ENCODE measurements at regions not wholly inside any gene's neighbourhood (a gene's known extent, or its start where the extent isn't known, plus 50 kb on each side); places are given as distances from the start of the nearest gene placed in this dataset.

DNA sequence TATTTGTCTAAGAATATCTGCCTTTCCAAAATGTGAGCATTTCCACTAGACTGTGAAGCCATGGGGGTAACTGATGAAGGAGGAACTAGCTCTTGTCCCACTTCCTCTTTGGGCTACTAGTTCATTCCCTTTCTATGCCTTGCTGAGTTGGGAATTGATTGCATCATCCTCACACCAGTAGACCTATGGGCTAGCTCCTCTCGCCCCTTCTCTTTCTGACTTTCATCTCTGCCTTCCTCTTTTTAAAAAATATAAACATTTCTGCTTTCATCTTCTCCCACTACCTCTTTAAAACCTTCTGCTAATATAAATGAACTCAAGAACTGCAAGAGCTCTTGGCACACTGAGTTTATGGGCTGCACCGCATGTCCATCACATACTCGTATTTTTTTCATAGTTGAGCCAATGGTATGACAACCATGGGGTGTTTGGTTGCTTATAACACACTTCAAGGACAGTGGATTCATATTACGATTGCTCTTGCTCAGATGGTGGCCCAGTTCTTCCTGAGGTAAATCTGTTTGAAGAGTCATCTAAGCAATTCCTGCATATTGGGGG, 182.0 kb downstream of the REEP3 start:
- H3K9me3 ChIP-seq, result no peaks in the 10 kb centered on the region
- TF ChIP-seq, protein P1, sequence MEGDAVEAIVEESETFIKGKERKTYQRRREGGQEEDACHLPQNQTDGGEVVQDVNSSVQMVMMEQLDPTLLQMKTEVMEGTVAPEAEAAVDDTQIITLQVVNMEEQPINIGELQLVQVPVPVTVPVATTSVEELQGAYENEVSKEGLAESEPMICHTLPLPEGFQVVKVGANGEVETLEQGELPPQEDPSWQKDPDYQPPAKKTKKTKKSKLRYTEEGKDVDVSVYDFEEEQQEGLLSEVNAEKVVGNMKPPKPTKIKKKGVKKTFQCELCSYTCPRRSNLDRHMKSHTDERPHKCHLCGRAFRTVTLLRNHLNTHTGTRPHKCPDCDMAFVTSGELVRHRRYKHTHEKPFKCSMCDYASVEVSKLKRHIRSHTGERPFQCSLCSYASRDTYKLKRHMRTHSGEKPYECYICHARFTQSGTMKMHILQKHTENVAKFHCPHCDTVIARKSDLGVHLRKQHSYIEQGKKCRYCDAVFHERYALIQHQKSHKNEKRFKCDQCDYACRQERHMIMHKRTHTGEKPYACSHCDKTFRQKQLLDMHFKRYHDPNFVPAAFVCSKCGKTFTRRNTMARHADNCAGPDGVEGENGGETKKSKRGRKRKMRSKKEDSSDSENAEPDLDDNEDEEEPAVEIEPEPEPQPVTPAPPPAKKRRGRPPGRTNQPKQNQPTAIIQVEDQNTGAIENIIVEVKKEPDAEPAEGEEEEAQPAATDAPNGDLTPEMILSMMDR (IDR thresholded peaks at IDR 0.05), result no peak
- H3K36me3 ChIP-seq, result no peaks in the 10 kb centered on the region
- H3K4me3 ChIP-seq (ENCODE audit: low read depth in 1 of 2, low read length in 1 of 2), result no peak overlapping the region
- H3K27ac ChIP-seq, result peak overlapping the region; percentile 70
- no peaks in the 10 kb centered on the region for H3K27me3 ChIP-seq
- peaks cover 22 to 33% of the 10 kb centered on the region in 2 experiments for H3K4me1 ChIP-seq (ENCODE audit: control insufficient read depth in 1 of 2, insufficient read depth in 1 of 2, low read depth in 1 of 2, low read length in 1 of 2)

DNA sequence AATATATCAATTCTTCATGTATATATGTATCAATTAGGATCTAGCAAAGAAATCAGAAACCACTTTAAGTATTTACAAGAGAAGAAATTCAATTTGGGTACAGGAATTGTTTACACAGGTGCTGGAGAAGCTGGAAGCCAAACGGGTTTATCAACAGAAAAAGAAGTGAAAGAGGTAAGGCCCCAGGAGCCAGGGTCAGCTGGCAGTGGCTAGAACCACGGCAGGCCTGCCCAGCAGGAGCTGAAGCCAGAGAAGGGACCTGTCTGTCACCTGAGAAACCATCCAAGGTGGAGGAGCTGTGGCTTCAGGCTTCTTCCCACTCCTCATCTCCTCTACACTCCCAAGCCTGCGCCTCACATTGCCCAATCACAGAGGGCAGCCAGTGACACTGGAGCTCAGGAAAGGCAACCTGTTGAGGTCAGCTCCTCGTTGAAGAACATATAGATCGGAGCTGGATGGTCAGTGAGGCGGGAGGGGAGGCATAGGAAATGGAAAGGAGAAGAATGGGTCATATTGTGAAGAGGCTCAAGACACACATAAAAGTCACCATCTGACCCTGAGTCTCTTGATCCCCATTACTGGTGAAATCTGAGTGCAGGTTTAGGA, 182.6 kb downstream of the REEP3 start:
- no peaks in the 10 kb centered on the region for H3K27me3 ChIP-seq

DNA sequence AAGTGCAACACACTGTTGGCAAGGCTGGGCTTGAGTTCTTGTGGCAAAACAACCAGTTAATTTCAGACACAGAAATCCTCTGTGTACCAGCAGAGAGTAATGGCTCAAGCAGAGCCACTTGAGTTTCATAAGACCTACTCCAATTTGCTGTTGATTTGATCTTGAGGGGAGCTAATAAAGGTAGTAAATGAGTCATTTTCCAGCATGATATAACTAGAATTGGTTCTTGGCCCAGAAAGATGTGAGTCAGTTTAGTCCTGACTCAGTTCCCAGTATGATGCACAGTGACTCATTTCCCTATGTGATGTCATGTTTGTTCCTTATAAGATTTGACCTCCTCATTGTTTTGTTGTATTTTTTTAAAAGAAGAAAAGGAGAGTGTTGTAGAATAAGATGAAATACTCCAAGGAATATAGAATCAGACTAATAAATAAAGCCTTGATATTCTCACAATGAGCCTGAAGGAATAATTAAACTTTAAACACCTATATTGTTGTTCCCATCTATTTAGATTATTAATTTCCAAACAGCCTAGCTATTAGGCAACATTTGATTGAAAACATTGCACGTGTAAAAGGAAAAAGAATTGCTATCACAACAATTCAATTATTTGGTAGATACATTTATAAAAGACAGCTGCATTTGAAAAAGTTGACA, 186.2 kb downstream of the REEP3 start:
- Histone ChIP-seq H3K9me3 (no peaks in the 10 kb centered on the region), H3K36me3 (no peaks in the 10 kb centered on the region), H3K4me3 (ENCODE audit: low read depth in 1 of 2, low read length in 1 of 2) (no peak overlapping the region), H3K27ac (no peak overlapping the region), H3K27me3 (no peaks in the 10 kb centered on the region), H3K4me1 (ENCODE audit: control insufficient read depth in 1 of 2, insufficient read depth in 1 of 2, low read depth in 1 of 2, low read length in 1 of 2) (peaks cover 13 to 22% of the 10 kb centered on the region in 2 experiments)
- TF ChIP-seq, protein P1 (IDR thresholded peaks at IDR 0.05), result no peak

More for the DNA sequence above, 182.6 kb downstream of the REEP3 start:
- TF ChIP-seq, protein P1 (IDR thresholded peaks at IDR 0.05), result no peak
- H3K27ac ChIP-seq, result peak overlapping the region; percentile 70
- no peak overlapping the region for H3K4me3 ChIP-seq (ENCODE audit: low read depth in 1 of 2, low read length in 1 of 2)
- H3K9me3 ChIP-seq, result no peaks in the 10 kb centered on the region
- H3K36me3 ChIP-seq, result no peaks in the 10 kb centered on the region
- peaks cover 22 to 33% of the 10 kb centered on the region in 2 experiments for H3K4me1 ChIP-seq (ENCODE audit: control insufficient read depth in 1 of 2, insufficient read depth in 1 of 2, low read depth in 1 of 2, low read length in 1 of 2)

DNA sequence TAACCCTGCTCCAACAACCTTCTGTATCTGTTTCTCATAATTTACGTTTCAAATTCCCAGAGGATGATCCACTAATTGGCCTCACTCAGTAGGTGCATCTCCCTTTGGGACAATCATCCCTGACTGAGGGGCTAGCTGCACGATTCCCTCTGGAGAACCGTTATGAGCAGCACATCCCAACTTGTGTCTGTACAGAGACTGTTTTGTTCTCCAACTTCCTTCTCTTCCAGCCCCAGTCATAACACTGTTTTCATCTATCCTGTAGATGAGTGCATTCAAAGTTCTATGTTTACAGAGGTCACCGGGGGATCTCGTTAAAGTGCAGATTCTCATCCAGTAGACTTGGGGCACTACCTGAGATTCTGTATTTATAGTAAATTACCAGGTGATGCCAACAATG, 187.2 kb downstream of the REEP3 start:
- no peak overlapping the region for H3K4me3 ChIP-seq (ENCODE audit: low read depth in 1 of 2, low read length in 1 of 2)
- no peaks in the 10 kb centered on the region for H3K9me3 ChIP-seq
- TF ChIP-seq, protein P1 (IDR thresholded peaks at IDR 0.05), result no peak
- no peaks in the 10 kb centered on the region for H3K27me3 ChIP-seq
- peaks cover 6 to 14% of the 10 kb centered on the region in 2 experiments for H3K4me1 ChIP-seq (ENCODE audit: control insufficient read depth in 1 of 2, insufficient read depth in 1 of 2, low read depth in 1 of 2, low read length in 1 of 2)
- H3K36me3 ChIP-seq, result no peaks in the 10 kb centered on the region
- no peak overlapping the region for H3K27ac ChIP-seq

DNA sequence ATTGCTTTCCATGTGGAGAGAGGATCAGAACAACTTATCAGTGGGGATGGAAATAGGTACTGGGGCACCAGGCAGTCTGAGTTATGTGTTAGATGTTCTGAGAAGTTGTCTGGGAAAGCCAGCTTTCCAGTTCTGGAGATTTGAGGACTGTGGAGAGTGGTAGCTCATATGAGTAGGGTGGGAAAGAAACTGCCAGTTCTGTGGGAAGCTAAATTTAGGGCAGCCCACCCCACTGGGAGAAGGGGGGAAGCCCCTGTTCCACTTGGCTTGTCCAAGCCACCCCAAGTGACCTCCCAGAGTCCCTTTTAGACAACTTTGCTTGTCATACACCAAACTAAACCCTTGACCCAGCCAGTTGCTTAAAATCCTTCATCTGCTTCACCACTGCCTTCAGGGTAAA, 189.5 kb downstream of the REEP3 start:
- TF ChIP-seq, protein P1 (IDR thresholded peaks at IDR 0.05), result no peak
- Histone ChIP-seq H3K27me3 (no peaks in the 10 kb centered on the region), H3K36me3 (no peaks in the 10 kb centered on the region), H3K27ac (no peak overlapping the region), H3K9me3 (no peaks in the 10 kb centered on the region), H3K4me3 (ENCODE audit: low read depth in 1 of 2, low read length in 1 of 2) (no peak overlapping the region), H3K4me1 (ENCODE audit: control insufficient read depth in 1 of 2, insufficient read depth in 1 of 2, low read depth in 1 of 2, low read length in 1 of 2) (peaks cover 0 to 5% of the 10 kb centered on the region in 2 experiments)
